ENCODE measurements at regions not wholly inside any gene's neighbourhood (a gene's known extent, or its start where the extent isn't known, plus 50 kb on each side); places are given as distances from the start of the nearest gene placed in this dataset.

DNA sequence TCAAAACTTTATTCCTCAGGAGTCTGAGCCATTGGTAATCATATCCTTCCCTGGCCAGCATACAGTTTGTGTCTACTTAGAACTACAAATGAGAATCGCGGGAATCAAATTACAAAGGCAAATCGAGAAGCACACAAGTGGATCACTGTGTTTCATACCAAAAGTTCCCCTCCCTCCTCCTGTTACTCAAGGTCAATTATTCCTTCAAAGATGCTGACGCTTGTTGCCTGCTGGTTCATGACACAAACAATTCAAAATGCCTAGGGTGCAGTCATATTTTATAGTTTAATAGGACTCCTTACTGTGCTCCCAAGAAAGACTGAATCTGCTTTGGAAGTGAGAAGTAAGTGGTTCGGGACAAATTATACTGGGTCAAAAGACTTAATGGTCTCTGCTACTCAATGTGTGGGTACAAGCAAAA lies 93.0 kb upstream of the PBX1 start:
- no peak for DNase-seq

DNA sequence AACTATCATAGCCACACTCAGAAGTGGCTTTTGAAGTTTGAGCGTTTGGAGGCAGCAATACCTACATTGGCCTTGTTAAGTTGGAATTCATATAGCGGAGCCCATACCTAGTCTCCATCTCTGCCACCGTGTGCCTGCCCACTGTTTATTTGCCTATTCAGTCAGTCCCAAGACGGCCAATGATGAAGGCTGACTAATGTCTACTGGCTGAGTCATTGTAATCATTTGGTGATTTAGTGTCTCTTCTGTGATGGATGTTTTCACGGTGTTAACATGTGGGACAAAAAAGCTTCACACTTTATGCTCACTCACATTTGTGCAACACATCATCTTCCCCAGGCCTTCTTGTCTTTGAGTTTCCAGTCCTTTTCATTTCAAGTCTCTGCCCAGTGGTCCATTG lies 92.6 kb upstream of the PBX1 start:
- no peak for DNase-seq

DNA sequence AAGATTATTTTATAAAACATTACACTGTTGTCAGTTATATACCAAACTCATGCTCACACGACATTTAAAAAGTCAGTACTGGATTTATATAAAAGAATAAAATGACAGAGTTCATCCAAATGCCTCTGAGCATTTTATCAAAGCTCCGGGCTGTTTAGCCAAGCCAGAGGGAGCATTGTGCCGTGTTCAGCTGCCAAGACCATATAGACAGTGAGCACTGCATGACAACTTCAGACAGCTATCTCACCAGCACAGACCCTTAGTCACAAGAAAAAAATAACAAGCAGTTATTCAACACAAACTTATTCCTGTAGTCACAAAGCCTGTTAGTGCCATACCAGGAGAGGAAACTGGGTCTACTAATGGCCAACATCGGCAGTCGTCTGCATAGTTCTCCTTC lies 88.0 kb upstream of the PBX1 start:
- no peak for DNase-seq

DNA sequence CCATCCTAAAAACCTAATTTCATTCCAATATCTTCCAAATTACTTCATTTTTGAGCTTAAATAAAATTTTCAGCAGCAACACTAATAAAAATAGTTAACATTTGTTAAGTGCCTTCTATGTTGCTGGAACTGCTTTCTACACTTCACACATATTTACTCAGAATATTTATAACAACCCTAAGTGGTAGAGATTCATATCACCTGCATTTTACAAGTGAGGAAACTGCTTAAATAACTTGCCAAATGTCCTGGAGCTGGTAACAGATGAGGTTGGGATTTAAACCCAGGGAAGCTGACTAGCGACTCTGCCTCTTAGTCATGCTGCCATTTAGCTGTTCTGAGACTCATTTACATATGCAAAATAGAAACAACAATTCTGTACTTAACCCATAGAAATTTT lies 86.1 kb upstream of the PBX1 start:
- DNase-seq: no peak

DNA sequence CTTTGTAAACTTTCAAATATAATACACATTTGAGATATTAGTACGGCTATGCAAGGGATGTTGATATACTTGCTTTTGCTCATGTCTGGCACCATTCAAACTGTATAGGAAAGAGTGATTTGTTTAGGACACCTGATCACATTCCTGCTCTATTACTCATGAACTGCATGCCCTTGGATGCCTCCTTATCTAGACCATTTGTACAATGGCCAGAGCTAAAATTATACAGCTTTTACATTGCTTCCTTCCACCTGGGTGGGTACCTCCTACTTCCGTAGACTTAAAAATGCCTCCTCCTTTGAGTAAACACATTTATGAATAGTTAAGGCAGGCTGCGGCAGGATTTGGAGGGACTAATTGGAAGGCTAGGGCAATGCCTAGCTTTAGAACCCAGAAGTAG lies 85.4 kb upstream of the PBX1 start:
- DNase-seq: no peak

DNA sequence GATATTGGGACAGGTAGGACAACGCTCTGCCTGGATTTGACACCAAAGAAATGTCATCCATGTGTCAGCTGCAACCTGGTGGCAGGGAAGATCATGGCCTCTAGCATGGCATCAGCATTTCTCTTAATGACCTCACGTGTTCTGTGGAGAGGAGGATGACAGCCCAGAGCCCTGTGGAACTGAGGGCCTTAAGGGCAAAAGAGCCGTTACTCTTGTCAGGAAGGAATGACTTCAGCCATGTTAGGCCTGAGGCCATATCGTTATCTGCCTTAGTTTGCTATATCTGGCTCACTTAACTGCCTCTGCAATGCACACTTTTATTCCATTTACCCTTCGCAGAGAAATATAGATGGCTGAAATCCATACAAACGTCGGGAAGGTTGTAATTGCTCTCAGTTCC lies 83.2 kb upstream of the PBX1 start:
- no peak for DNase-seq

DNA sequence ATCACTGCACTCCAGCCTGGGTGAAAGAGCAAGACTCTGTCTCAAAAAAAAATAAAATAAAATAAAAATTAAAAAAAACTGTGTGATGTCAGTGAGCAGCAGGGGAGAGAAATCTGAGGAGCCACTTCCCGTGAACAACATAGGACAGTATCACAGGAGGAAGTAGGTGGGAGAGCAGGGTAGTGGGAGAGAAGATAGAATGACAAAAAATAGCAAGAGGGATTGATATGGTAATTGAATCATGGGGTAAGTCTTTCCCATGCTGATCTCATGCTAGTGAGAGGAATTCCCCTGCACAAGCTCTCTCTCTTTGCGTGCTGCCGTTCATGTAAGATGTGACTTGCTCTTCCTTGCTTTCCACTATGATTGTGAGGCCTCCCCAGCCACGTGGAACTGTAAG lies 81.6 kb upstream of the PBX1 start:
- DNase-seq: no peak

DNA sequence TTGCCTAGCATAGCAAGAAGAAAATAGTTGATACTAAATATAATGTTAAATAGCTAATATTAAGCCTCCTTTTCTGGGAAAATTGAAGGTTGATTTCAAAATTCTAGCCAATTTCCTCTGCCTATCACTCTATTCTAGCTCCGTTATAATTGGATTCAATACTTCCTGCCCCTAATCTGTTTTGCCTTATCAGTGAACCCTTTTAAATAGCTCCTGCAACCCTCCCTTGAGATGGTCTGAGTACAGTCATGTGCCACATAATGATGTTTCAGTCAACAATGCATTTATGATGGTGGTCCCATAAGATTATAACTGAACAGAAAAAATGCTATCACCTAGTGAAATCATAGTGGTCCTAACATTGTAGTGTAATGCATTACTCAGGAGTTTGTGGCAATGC lies 79.7 kb upstream of the PBX1 start:
- DNase-seq: no peak

DNA sequence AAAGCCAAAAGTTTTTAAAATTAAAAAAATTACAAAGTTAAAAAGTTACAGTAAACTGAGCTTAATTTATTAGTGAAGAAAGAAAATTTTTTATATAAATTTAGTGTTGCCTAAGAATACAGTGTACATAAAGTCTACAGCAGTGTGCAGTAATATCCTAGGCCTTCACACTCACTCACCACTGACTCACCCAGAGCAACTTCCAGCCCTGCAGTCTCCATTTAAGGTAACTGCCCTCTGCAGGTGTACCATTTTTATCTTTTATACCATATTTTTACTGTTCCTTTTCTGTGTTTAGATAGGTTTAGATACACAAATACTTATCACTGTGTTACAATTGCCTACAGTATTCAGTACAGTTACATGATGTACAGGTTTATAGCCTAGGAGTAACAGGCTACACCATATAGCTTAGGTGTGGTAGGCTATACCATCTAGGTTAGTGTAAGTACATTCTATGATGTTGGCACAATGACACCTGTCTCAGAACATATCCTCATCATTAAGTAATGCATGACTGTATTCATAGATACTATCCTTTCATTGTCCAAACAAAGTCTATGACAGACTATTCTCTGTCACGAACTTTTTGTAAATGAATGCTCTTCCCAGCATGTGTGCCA lies 78.6 kb upstream of the PBX1 start:
- DNase-seq: no peak

DNA sequence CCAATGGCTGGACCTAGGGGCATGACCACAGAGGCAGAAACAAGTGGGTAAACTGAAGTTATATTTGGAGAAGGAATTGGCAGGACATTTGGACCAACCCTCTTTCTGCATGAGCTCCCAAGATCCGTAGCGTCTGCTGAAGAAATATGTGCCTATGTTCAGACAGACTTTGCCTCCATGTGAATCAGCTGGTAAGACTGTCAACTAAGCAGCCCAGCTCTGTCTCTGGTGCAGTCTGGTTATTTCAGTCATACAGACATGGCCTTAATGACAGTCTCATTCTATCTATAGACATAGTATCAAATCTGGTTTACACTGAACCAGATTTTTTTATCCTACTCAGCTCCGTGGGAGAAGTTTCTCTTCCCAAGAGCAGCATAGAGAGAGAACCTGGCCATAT lies 63.1 kb upstream of the PBX1 start:
- DNase-seq: no peak

DNA sequence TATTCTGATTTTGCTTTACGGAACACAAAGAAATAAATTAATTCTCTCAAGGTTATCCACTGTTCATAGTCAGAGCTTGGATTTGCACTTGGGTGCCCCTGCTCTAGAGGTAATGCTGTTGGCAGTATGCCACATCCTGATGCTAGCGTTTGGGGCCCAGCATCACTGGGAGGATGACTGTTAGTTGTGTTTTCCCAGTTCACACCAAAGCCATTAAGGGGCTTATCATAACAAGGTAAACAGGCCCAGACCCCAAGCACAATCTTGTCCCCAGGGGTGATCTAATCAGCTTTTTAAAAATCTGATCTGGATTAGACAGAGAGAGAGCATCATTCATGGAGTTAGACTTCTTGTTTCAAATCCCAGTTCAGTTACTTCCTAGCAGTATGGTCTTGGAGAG lies 60.2 kb upstream of the PBX1 start:
- no peak for DNase-seq

DNA sequence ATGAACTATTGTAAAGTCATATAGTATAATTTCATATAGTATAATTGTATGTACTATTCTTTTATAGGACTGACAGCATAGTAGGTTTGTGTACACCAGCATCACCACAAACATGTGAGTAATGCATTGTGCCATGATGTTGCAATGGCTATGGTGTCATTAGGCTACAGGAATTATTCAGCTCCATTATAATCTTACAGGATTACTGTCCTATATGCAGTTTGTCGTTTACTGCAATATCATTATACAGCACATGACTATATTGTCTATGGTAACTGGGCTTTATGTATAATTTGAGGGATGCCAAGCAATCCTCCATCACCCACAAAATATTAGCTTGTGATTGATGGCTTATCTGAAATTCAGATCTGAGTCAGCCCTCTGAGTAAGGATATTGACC lies 54.2 kb upstream of the PBX1 start:
- no peak for DNase-seq
